H9 (cell line): ENCODE measurements at regions not wholly inside any gene's neighbourhood (a gene's known extent, or its start where the extent isn't known, plus 50 kb on each side); places are given as distances from the start of the nearest gene placed in this dataset.

Experiments
- DNase-seq: peaks from one replicate; pipeline ENCODE4 v3.0.0-alpha.2; 2017
- H2AFZ ChIP-seq: one replicate; pipeline ENCODE4 v1.6.1; 2013; ENCODE audit warnings: mild to moderate bottlenecking, low read length, control low read depth, moderate library complexity
- H2AK5ac ChIP-seq: 2 replicates; pipeline ENCODE4 v1.6.1; 2013; ENCODE audit warnings: low read length, control low read depth, mixed read lengths; ENCODE audit not compliant: insufficient read length
- H2BK120ac ChIP-seq: one replicate; pipeline ENCODE4 v1.6.1; 2013; ENCODE audit warnings: low read depth, mild to moderate bottlenecking, low read length, control low read depth, inconsistent platforms; ENCODE audit not compliant: poor library complexity, severe bottlenecking
- H2BK12ac ChIP-seq: 2 replicates; pipeline ENCODE4 v1.6.1; 2013; ENCODE audit warnings: low read length, control low read depth, mixed read lengths, low read depth; ENCODE audit not compliant: insufficient read length
- H2BK15ac ChIP-seq: 2 replicates; pipeline ENCODE4 v1.6.1; 2013; ENCODE audit warnings: low read depth, low read length, control low read depth
- H2BK20ac ChIP-seq: one replicate; pipeline ENCODE4 v1.6.1; 2013; ENCODE audit warnings: low read depth, mild to moderate bottlenecking, low read length, control low read depth, inconsistent platforms; ENCODE audit not compliant: poor library complexity, severe bottlenecking
- H2BK5ac ChIP-seq: 2 replicates; pipeline ENCODE4 v1.6.1; 2013; ENCODE audit warnings: low read length, control low read depth, mixed read lengths; ENCODE audit not compliant: insufficient read length
- H3K14ac ChIP-seq: 2 replicates; pipeline ENCODE4 v1.6.1; 2013; ENCODE audit warnings: low read length, control low read depth; ENCODE audit not compliant: insufficient read depth
- H3K18ac ChIP-seq: 2 replicates; pipeline ENCODE4 v1.6.1; 2013; ENCODE audit warnings: low read depth, mild to moderate bottlenecking, mixed read lengths, low read length, control low read depth; ENCODE audit not compliant: insufficient read length
- H3K23ac ChIP-seq: 2 replicates; pipeline ENCODE4 v1.6.1; 2013; ENCODE audit warnings: low read length, control low read depth, mixed read lengths, low read depth; ENCODE audit not compliant: insufficient read length
- H3K23me2 ChIP-seq: 2 replicates; pipeline ENCODE4 v1.6.1; 2013; ENCODE audit warnings: low read depth, mild to moderate bottlenecking, mixed read lengths, low read length, control low read depth; ENCODE audit not compliant: insufficient read length, poor library complexity, severe bottlenecking
- H3K27ac ChIP-seq: 2 replicates; pipeline ENCODE4 v1.5.1; 2013; ENCODE audit warnings: low read length, control low read depth, mixed read lengths, low read depth; ENCODE audit not compliant: insufficient read length
- H3K27me3 ChIP-seq: 2 replicates; pipeline ENCODE4 v1.6.1; 2013; ENCODE audit warnings: low read length, control low read depth, inconsistent platforms; ENCODE audit not compliant: insufficient read depth
- H3K4ac ChIP-seq: 2 replicates; pipeline ENCODE4 v1.6.1; 2013; ENCODE audit warnings: low read depth, mild to moderate bottlenecking, control low read depth, inconsistent platforms, low read length, moderate library complexity
- H3K4me1 ChIP-seq: 2 replicates; pipeline ENCODE4 v1.6.1; 2013; ENCODE audit warnings: low read length, control low read depth, inconsistent platforms; ENCODE audit not compliant: insufficient read depth
- H3K4me2 ChIP-seq: 2 replicates; pipeline ENCODE4 v1.6.1; 2013; ENCODE audit warnings: low read length, control low read depth, mixed read lengths; ENCODE audit not compliant: insufficient read length, insufficient read depth
- H3K56ac ChIP-seq: 2 replicates; pipeline ENCODE4 v1.6.1; 2013; ENCODE audit warnings: low read depth, mild to moderate bottlenecking, mixed read lengths, low read length, control low read depth; ENCODE audit not compliant: insufficient read length
- H3K79me1 ChIP-seq: 2 replicates; pipeline ENCODE4 v1.6.1; 2013; ENCODE audit warnings: low read depth, mild to moderate bottlenecking, moderate library complexity, low read length, control low read depth, inconsistent platforms; ENCODE audit not compliant: insufficient read depth, poor library complexity, severe bottlenecking
- H3K79me2 ChIP-seq: 2 replicates; pipeline ENCODE4 v1.6.1; 2013; ENCODE audit warnings: low read length, control low read depth, inconsistent platforms; ENCODE audit not compliant: insufficient read depth
- H3K9ac ChIP-seq: 2 replicates; pipeline ENCODE4 v1.6.1; 2013; ENCODE audit warnings: low read length, control low read depth, mixed read lengths; ENCODE audit not compliant: insufficient read length; ENCODE audit errors: extremely low read depth
- H3K9me3 ChIP-seq: one replicate; pipeline ENCODE4 v1.6.1; 2013; ENCODE audit warnings: low read depth, low read length, inconsistent platforms; ENCODE audit not compliant: control insufficient read depth
- H3T11ph ChIP-seq: one replicate; pipeline ENCODE4 v1.6.1; 2013; ENCODE audit warnings: mild to moderate bottlenecking, low read length, control low read depth, inconsistent platforms
- H4K20me1 ChIP-seq: one replicate; pipeline ENCODE4 v1.6.1; 2013; ENCODE audit not compliant: control insufficient read depth, insufficient read length, insufficient read depth
- H4K5ac ChIP-seq: 2 replicates; pipeline ENCODE4 v1.6.1; 2013; ENCODE audit warnings: low read depth, mild to moderate bottlenecking, mixed read lengths, low read length, control low read depth; ENCODE audit not compliant: insufficient read length
- H4K8ac ChIP-seq: replicated peaks from 2 replicates; pipeline ENCODE4 v1.6.1; 2013; ENCODE audit warnings: low read length, control low read depth, mixed read lengths, low read depth; ENCODE audit not compliant: insufficient read length
- H4K91ac ChIP-seq: 2 replicates; pipeline ENCODE4 v1.6.1; 2013; ENCODE audit warnings: low read depth, mild to moderate bottlenecking, moderate library complexity, mixed read lengths, low read length, control low read depth; ENCODE audit not compliant: insufficient read length
- H3K27ac Mint-ChIP-seq, 3 experiments: 2 replicates in 2 of 3; 3 replicates in 1 of 3; pipeline ENCODE4 v1.8.0; 2020 to 2021; ENCODE audit warnings: mixed read lengths in 3 of 3, mild to moderate bottlenecking in 1 of 3, moderate library complexity in 1 of 3
- H3K27me3 Mint-ChIP-seq: 2 replicates; pipeline ENCODE4 v1.8.0; 2021; ENCODE audit warnings: low read depth, mild to moderate bottlenecking, moderate library complexity, mixed read lengths
- H3K36me3 Mint-ChIP-seq, 3 experiments: 2 replicates in 2 of 3; 3 replicates in 1 of 3; pipeline ENCODE4 v1.8.0; 2020 to 2021; ENCODE audit warnings: low read depth in 3 of 3, mixed read lengths in 3 of 3; ENCODE audit not compliant: insufficient read depth in 1 of 3
- H3K4me1 Mint-ChIP-seq, 2 experiments: 2 replicates each; pipeline ENCODE4 v1.8.0; 2020; ENCODE audit warnings: mixed read lengths in 2 of 2
- H3K4me3 Mint-ChIP-seq, 2 experiments: 2 replicates in 1 of 2; 3 replicates in 1 of 2; pipeline ENCODE4 v1.8.0; 2020 to 2021; ENCODE audit warnings: mild to moderate bottlenecking in 2 of 2, mixed read lengths in 2 of 2, moderate library complexity in 1 of 2
- H3K9me3 Mint-ChIP-seq, 2 experiments: 2 replicates in 1 of 2; 3 replicates in 1 of 2; pipeline ENCODE4 v1.8.0; 2020; ENCODE audit warnings: mild to moderate bottlenecking in 2 of 2, mixed read lengths in 2 of 2, moderate library complexity in 1 of 2
- CTCF ChIP-seq: fragments of 200-600 bp; sonication (generic); conservative IDR thresholded peaks from 3 replicates; pipeline ENCODE4 v1.8.0; 2021; ENCODE audit warnings: antibody characterized with exemption, mild to moderate bottlenecking
- WGBS: extraction: QIAGEN DNeasy Blood & Tissue Kit; methylation state at CpG from one replicate; pipeline ENCODE4 v1.1.7; 2013; ENCODE audit warnings: missing lambda C conversion rate, low lambda C conversion rate, mixed read lengths; ENCODE audit not compliant: insufficient read length; ENCODE audit errors: extremely low coverage; 5-methylcytosine and 5-hydroxymethylcytosine counted together

- no peaks in the 10 kb centered on the region for H3K27me3 ChIP-seq
- no peak overlapping the region for H3K27ac Mint-ChIP-seq
- H3T11ph ChIP-seq: no peak overlapping the region
- no peaks in the 10 kb centered on the region for H3K23me2 ChIP-seq
- no peak overlapping the region for H2AK5ac ChIP-seq
- peaks cover 12 to 15% of the 10 kb centered on the region in 2 experiments for H3K4me1 Mint-ChIP-seq
- WGBS: no CpG with 5 or more reads among the region's 5 CpGs
- H4K91ac ChIP-seq: no peak overlapping the region
- no peak overlapping the region for H3K4me2 ChIP-seq
- no peak overlapping the region for H3K56ac ChIP-seq
- no peak overlapping the region for H2BK5ac ChIP-seq
- H2BK120ac ChIP-seq: no peak overlapping the region
- no peak overlapping the region for H3K23ac ChIP-seq
- H2BK15ac ChIP-seq: no peak overlapping the region
- no peak for TF ChIP-seq CTCF
- H2AFZ ChIP-seq: no peak overlapping the region
- no peak overlapping the region for H3K4ac ChIP-seq
- no peak overlapping the region for H3K18ac ChIP-seq
- no peaks in the 10 kb centered on the region for H3K79me1 ChIP-seq
- H3K36me3 Mint-ChIP-seq: no peaks in the 10 kb centered on the region; a peak in 3 of 7 replicates
- H3K9ac ChIP-seq: no peak overlapping the region
- no peaks in the 10 kb centered on the region for H4K20me1 ChIP-seq
- H3K14ac ChIP-seq: no peak overlapping the region
- H3K27me3 Mint-ChIP-seq: no peaks in the 10 kb centered on the region
- DNase-seq: no peak
- H3K9me3 Mint-ChIP-seq: no peaks in the 10 kb centered on the region
- no peak overlapping the region for H2BK20ac ChIP-seq
- H4K5ac ChIP-seq: no peak overlapping the region
- no peak overlapping the region for H2BK12ac ChIP-seq
- H3K27ac ChIP-seq: no peak overlapping the region
- no peaks in the 10 kb centered on the region for H3K9me3 ChIP-seq
- H3K4me3 Mint-ChIP-seq: no peak overlapping the region
- no peaks in the 10 kb centered on the region for H3K79me2 ChIP-seq
- H3K4me1 ChIP-seq: no peaks in the 10 kb centered on the region; the same call in 1 of the 2 replicates
- H4K8ac ChIP-seq: no peak overlapping the region
Observed at GRCh38 chr3:141421639-141422319, 53.5 kb downstream of the ZBTB38 start.
